ENCODE measurements at regions not wholly inside any gene's neighbourhood (a gene's known extent, or its start where the extent isn't known, plus 50 kb on each side); places are given as distances from the start of the nearest gene placed in this dataset.
A peak's percentile ranks its signal among the peaks of the same experiment; 100 is the strongest.

DNA sequence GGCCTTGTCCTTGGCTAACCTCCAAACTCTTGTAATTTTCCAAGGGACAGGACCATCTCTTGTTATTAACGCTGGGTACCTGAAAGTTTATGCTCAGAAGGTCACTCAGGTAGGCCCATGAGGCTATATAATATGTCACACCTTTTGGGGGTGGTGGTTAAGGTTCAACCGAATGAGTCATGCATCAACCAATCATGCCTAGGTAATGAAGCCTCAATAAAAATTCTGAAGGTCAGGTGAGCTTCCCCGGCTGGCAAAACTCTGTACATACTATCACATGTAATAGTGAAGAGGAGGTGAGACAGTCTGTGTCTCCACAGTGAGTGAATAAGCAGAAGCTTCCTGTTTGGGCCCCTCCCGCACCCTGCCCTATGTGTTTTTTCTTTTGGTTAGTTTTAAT is 424.9 kb downstream of the PCDH17 start:
- no peak for DNase-seq

DNA sequence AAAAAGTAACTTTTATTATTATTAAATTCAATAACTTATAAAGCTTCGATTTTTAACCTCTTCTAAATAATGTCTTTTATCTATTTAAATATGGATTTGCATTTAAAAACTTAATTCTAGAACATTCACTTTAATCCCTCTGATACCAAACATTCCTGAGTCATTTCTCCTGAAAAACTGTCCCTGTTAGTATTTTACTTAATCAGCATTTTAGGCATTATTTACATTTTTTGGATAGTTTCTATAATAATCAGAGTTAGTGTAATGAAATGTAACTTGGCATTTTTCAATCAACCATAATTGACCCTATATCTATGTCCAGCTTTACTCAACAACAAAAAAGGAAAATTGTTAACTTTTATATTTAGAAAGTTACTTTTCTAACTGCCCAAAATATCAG is 428.1 kb downstream of the PCDH17 start:
- no peak for DNase-seq

DNA sequence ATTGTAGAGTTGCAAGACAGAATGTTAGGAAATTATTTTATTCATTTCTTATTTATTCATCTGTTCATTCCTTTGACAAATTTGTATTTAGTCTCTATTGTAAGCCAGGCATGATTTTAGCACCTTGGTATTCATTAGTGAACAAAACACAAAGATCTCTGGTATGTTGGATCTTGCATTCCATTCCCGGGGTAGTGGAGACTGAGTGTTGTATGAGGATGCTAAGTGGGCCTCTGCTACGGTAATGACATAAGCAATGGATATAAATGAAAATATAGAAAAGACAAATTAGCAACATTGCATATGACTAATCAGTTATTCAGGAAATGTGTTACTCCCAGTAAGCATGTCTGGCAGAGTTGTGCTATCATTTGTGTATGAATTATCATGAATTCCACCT is 449.3 kb downstream of the PCDH17 start:
- DNase-seq = no peak

DNA sequence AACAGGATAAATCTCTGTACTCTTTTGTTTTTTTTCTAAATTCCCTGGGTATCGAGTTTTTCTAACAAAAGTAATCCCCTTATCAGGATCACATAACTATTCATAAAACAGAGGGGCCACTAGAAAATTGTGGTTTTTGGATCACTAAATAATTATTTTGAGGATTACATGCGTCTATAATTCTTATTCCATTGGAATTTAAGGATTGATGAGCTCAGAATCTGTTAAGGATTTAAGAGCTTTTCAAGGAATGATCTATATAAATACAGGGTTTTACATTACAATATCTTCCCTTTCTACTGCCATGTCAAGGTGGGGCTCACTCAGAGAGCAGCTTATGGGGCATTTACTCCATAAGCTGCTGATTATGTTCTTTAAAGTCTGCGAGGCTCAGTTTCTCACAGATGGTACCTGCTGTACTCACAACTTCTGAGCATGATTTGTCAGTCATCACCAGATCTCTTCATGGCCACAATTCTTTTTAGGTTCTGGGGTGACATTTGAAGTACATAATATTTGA is 449.8 kb downstream of the PCDH17 start:
- DNase-seq = peak; percentile 1 to 54

DNA sequence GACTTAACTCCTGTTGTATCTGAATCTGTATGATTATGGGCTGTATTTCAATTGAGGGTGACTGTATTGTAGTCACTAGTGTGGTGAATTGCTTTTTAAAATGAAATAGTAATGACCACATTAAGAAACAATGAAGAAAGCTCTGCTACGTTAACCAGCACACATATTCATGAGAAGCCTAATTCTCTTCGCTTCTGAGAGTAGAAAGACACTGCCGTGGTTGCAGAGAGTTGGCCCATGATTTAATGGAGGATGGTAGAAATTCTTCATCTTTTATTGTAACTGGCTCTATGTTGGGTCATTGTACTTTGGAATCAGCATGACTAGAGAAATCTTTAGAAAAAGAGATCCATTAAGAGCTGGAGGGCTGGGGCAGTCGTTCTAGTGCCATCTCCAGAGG is 451.5 kb downstream of the PCDH17 start:
- DNase-seq = no peak

DNA sequence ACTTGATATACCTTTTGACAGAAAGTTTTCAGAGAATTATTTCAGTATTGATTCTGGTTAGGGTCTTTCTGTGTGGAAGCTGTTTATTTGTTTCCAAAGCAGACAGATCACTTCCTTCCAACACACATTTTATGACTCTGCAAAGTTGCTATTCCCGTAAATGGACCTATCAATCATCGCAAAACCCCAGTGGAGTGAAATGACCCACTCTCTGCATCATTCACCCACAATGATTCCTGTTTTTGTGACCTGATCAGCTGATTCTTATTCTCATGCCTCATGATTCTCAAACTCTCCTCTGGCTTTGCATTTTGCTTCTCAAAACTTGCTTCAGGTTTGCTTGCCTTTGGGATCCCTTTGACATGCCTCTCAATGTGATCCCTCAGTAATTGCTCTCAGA is 453.7 kb downstream of the PCDH17 start:
- no peak for DNase-seq

DNA sequence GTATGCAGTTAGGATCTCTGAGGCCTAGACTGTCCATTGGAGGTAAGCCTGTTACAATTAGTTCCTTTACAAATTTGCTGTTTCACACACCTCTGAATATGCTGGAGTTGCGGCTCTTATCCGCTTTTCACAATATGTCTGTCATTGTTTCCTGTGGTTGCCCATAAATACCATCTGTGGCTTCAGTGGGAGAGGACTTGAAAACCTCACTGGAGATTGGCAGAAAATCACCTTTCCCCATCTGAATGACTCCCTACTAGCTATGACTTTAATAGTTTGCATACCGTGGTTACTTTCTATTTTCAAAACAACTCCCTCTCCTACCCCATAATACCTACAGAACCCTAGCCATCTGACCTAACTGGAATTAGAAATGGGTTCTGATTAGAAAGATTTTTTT is 454.3 kb downstream of the PCDH17 start:
- no peak for DNase-seq

DNA sequence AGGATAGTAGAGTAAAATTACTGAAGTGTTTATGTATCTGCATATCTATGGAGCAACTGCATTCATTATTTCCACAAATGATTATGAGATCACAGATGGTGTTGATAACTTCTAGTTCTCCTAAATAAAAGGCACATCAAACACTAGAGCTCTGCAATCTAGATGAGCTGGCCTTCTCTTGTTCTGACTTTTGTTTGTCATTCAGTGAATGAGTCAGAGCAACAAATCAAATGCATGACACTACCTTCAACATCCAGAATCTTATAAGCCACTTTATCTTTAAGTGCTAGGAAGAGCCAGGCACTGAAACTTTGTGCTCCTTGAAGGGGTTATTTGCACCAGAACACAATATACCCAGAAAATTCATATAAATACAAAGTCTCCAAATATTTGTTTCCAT is 456.0 kb downstream of the PCDH17 start:
- DNase-seq = no peak

DNA sequence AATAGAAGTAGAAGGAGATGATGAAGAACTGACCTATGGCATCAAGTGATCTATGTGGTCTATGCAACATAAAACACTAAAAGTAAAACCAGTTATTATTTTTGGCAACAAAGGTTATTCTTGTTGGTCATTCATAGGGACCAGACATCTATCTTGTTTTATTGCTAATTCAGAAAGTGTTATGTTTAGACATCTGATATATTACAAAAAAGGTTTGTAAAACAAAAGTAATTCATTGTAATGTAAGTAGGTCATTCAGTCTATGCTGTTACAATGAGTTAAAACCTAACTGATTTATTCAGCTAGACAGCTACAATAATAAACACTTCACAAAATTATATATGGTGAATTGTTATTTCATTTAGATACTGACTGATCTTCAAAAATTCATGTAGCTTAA is 461.9 kb downstream of the PCDH17 start:
- DNase-seq = no peak

DNA sequence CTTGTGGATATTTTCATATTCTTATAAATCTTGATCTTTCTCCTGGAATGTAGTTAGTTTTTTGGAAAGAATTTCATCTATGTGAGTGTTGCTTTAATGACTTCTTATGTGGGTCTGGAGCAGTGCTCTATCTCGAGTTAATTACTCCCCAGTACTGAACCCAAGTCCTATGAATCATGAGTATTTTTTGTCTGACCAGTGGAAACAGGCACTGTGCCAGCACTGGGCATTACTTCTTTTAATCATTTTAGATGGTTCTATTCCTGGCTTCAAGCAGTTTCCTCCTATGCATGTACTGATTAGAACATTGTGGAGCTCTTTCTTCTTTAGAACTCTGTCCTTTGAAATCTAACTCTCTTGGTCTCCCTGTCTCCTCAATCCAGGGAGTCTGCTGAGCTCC is 466.3 kb downstream of the PCDH17 start:
- no peak for DNase-seq

DNA sequence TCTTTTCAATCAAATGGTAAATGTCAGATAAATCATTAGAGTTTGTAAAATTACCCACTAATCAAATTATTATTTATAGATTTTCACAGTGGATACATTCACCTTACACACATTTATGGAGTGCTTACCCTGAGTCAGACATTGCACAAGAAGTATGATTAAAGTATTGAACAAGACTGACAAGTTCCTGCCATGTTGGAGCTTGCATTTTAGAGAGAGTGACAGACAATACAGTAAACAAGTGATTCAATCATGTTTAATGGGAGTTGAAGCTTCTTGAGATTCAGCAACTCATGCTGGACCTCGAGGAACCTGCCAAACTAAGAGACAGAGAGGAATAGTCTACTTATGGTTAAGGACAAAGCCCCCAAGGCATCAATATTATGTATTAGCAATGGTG is 487.8 kb downstream of the PCDH17 start:
- DNase-seq = no peak

DNA sequence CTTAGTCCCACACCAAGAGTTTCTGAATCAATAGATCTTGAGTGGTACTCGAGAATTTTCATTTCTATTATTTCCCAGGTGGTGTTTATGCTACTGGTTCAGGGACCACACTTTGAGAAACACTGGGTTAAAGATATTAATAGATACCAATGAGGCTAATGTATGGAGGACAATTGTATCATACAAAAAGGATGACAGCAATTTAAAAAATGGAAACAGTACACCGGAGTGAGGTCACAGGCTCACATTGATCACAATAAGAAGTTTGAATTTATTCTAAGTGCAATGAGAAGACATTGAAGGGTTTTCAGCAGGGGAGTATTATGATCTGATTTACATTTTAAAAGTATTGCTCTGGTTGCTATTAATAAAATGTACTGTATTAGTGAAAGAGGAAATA is 488.3 kb downstream of the PCDH17 start:
- no peak for DNase-seq

DNA sequence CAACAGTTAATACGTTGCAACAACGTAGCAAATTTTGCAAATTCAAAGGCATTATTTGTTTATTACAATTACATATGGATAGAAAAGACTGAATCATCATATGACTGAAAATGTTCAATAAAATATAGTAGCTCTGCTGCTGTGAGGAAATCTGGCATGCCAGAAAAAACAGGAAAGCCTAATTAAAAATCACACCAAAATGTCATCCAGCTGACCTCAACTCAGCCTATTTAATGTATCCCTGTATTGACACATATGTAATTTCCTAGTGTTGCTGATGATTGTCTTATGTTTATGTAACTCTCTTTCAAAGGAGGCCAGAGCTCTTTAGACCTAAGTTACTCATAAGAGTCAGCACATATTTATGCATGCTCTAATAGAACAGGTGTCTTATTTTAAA is 495.0 kb downstream of the PCDH17 start:
- no peak for DNase-seq

DNA sequence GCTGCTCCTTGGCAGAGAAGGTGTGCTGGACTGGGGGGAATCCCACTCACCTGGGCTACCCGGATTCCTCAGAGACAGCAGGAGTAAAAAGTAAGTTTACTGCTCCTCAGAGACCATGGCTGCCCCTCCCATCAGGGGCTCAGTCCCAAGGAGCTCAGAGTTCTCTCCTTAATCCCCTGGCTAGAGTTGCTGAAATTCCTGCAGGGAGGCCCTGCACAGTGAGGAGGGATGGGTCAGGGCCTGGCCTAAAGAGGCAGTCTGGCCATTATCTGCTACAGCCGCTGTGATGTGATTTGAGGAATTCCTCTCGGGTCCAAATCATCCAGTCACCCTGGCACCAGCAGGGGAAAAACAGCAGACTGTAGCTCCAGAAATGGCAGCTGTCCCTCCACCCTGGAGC is 502.5 kb downstream of the PCDH17 start:
- no peak for DNase-seq

DNA sequence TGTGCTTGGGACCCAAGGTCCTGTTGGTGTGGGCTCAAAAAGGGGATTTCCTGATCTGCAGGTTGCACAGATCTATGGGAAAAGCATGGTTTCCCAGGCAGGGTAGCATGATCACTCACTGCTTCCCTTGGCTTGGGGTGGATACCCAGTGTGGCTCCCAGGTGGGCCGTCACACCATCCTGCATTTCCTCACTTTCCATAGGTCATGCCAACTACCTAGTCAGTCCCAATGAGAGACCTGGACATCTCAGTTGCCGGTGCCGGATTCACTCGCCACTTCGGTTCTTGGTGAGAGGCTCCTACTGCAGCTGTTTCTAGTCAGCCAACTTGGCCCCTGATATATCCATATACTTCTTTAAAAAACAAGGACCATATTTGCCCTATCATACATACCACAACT is 503.0 kb downstream of the PCDH17 start:
- no peak for DNase-seq

DNA sequence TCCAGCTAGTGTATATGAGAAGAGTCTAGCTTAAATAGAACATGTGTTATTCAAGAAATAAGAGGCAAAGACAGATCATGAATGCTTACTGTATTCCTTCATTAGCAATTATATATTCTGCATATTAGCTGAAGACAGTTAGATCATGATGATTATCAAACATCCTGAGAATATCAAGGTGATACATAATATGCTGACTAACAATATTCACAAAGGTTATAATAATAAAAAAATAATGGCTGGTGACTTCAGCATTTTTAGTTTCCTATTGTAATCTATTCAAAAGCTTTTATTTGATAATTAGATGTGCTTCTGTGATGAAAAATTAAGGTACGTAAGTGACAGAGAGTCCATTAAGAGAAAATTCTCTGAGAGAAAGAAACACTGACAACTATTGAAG is 511.4 kb downstream of the PCDH17 start:
- no peak for DNase-seq

DNA sequence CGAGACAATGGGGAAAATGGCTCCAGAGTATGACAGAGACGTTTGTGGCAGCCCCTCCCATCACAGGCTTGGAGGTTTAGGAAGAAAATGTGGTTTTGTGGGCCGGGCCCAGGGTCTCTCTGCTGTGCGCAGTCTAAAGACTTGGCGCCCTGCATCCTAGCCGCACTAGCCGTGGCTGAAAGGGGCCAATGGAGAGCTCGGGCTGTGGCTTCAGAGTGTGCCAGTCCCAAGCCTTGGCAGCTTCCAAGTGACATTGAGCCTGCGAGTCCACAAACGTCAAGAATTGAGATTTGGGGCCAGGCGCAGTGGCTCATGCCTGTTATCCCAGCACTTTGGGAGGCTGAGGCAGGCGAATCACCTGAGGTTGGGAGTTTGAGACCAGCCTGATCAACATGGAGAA is 513.1 kb downstream of the PCDH17 start:
- no peak for DNase-seq

DNA sequence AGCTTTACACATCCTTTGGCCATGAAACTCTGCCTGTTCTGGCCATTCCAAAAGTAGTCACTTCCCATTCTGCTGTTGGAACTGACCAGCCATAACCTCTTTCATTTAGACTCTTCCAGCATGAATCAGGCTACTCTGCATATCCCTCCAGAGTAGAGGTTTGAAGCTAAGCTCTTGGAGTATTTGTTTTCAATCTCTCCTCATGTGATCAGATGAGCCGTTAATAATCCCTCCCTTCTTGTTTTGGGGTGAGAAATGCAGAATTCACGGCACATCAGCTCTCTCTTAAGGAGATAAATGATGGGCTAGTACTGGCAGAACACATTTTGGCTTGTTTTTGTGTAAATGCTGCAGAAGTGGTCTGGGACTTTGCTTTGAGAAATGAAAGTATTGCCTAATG is 519.9 kb downstream of the PCDH17 start:
- no peak for DNase-seq

DNA sequence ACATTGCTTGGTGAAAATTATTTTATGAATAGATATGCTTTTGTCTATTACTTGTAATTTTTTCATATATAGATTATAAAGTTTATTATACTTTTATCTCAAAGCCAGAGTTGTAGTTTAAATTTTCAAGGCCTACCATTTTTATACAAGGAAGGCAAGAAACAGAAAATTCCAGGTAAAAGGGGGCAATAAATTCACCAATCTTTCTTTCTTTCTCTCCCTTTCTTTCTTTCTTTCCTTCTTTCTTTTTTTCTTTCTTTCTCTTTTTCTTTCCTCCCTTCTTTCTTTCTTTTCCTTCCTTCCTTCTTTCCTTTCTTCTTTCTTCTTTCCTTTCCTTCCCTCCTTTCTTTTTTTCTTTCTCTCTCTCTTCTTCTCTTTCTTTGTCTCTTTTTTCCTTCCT is 529.4 kb downstream of the PCDH17 start:
- no peak for DNase-seq

DNA sequence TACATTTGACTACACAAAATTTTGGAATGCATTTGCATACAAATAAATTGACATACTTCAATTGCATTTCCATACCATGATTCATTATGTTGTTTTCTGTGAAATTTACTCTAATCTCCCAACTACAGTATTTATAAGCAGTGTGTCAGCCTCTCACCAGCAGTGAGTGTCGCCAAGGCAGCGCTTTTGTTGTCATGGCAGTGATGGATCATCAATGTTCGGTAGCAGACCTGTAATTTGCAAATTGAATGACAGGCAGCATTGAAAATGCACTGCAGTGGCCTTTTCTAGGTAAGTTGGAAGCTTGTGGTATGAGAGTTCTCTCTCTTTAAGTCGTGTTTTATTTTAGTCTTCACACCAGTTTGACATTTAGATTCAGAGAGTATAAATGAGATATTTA is 534.1 kb downstream of the PCDH17 start:
- DNase-seq = no peak

DNA sequence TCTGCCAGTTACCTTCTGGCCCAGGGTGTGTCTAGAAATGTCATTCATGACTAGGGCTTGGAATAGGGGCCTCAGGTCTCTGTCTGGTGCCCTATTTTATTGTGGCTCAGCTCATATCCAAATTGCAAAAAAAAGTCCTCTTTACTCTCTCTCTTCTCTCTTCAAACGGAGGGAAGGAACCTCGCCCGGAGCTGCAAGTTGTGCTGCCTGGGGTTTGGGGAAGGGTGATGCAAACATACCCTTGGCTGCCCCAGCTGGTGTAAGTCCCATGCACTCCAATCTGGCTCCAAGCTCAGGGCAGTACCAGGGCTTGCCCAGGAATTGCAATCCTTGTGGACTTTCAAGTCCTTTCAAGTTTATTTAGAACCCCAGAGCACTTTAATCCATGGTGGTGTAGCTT is 549.6 kb downstream of the PCDH17 start:
- no peak for DNase-seq

DNA sequence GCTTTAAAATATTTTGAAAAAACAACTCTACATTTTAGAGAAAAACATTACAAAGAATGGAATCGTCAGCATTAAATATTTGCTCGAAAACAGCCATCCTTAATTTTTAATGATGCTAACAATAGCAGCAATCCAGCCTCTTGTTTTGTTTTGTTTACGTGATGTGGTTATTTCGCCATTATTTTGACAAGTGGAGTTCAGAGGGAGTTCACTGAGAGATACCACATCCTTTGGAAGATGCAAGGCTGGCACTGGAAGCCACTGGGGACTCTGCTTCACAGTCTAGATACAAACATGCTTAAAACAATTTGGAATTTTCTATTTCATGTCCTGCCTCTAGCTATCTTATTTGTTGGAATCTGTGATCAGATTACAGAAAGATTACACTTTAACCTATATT is 556.3 kb downstream of the PCDH17 start:
- DNase-seq = no peak

DNA sequence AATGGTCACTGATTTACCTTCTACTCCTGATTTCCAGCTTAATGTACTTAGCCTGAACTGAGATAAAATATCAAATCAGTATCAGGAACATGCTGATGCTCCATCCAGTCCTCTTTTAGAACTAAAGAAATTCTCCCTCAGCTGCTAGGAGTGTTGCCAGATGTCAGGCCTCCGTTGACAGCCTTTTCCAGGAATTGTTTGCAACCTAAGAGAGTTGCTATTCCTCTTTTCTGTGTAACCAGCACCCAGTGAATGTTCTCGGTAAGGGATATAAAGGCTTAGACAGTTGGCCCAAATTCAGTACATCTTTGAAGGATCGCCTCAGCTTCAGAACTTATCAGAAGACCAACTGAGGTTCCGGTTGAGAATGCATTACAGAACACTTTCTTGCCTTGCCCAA is 559.0 kb downstream of the PCDH17 start:
- DNase-seq = no peak

DNA sequence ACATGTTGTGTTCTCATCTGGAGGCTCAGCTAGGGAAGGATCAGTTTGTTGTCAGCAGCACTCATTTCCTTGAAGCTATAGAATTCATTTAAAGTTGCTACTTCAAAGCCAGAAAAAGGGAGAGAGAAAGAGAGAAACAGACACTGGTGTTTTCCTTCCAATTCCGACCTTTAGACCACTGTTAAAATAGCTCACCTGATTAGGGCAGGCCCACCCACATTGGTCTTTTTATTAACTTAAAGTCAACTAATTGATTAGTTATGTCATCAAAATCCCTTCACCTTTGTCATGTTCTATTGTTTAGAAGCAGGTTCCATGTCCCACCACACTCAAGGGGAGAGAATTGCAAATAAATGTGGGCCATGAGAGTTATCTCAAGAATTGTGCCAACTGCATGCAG is 560.2 kb downstream of the PCDH17 start:
- DNase-seq = no peak

DNA sequence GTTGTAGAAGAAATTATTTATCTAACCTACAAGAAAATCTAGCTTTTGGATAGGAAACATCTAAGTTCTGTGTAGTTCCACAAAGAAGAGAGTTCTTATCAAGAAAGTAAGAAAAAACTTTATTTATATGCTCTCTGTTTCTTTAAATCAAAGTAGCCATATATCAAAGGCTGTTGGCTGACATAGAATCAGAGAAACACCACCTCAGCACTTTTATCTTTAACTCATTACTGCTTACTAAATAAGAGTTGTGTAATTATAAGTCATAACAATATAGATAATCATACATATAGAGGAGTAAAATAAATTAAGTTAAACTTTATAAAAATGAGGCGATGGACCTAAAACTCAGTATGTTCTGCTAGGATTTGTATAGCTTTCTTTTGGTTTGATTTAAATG is 570.6 kb downstream of the PCDH17 start:
- DNase-seq = no peak

DNA sequence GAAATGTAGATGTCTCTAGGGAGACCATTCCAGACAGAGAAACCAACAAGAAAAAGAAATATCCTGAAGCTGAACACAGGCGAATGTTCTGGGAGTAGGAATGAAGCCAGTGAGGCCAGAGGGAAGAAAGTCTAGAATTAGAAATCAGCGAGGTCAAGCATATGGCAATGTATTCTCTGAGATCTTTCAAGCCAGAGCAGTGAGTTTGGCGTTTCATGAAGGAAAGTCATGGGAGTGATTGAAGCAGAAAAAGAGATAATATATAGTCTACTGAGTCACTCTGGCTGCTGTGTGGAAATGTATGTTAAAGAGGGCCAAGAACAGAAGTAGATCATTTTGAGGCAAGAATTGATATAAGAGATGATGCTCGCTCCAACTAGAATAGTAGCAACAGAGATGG is 576.0 kb downstream of the PCDH17 start:
- DNase-seq = no peak
